SU-DHL-6 (cell line): ENCODE measurements at regions not wholly inside any gene's neighbourhood (a gene's known extent, or its start where the extent isn't known, plus 50 kb on each side); places are given as distances from the start of the nearest gene placed in this dataset.

ENCODE experiments used
- EZH2phosphoT487 ChIP-seq: fragments of 200-600 bp; sonication (generic), shearing (Covaris generic); conservative IDR thresholded peaks from 2 replicates; pipeline ENCODE4 v1.6.1; 2018; ENCODE audit warnings: mild to moderate bottlenecking, antibody characterized with exemption, low read length, moderate library complexity, mixed read lengths
- TF ChIP-seq, protein P1 (sequence below): fragments of 200-600 bp; sonication (generic); IDR thresholded peaks from one replicate; pipeline ENCODE4 v1.5.1; 2017; ENCODE audit warnings: antibody characterized with exemption, mild to moderate bottlenecking, low read length, moderate library complexity; ENCODE audit not compliant: insufficient read depth, poor library complexity, severe bottlenecking

DNA sequence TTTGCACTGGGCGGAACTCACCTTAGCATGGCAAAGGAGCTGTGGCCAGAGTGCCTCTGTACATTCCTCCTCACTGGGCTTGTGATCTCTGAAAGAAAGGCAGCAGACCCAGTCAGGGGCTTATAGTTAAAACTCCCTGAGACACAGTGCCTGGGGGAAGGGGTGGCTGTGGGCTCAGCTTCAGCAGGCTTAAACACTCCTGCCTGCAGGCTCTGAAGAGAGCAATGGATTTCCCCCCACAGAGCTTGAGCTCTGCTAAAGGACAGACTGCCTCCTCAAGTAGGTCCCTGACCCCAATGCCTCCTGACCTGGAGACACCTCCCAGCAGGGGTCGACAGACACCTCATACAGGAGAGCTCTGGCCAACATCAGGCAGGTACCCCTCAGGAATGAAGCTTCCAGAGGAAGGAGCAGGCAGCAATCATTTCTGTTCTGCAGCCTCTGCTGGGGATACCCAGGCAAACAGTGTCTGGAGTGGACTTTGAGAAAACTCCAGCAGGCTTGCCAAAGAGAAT is 327.5 kb upstream of the SLC16A7 start:
- TF ChIP-seq, protein P1, sequence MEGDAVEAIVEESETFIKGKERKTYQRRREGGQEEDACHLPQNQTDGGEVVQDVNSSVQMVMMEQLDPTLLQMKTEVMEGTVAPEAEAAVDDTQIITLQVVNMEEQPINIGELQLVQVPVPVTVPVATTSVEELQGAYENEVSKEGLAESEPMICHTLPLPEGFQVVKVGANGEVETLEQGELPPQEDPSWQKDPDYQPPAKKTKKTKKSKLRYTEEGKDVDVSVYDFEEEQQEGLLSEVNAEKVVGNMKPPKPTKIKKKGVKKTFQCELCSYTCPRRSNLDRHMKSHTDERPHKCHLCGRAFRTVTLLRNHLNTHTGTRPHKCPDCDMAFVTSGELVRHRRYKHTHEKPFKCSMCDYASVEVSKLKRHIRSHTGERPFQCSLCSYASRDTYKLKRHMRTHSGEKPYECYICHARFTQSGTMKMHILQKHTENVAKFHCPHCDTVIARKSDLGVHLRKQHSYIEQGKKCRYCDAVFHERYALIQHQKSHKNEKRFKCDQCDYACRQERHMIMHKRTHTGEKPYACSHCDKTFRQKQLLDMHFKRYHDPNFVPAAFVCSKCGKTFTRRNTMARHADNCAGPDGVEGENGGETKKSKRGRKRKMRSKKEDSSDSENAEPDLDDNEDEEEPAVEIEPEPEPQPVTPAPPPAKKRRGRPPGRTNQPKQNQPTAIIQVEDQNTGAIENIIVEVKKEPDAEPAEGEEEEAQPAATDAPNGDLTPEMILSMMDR: no peak
- no peak for TF ChIP-seq EZH2phosphoT487
